Calu3 (cell line): ENCODE measurements at regions not wholly inside any gene's neighbourhood (a gene's known extent, or its start where the extent isn't known, plus 50 kb on each side); places are given as distances from the start of the nearest gene placed in this dataset.

Experiments
- BruUV-seq: library from RNA; stranded (reverse); fragments of 400-500 nt; replicated peaks from 2 replicates; lab custom pipeline; 2021; lab: Mats Ljungman, UMichigan
- CTCF ChIA-PET: fragments of 300-600 bp; sonication (Branson Sonifier 250); formaldehyde crosslinking; loops from one replicate; lab custom pipeline; 2022; ENCODE audit warnings: antibody characterized with exemption; lab: Charles Lee
- DNase-seq: peaks from one replicate; pipeline ENCODE4 v3.0.0; 2022
- H3K27ac Mint-ChIP-seq: one replicate; pipeline ENCODE4 v1.8.0; 2022; ENCODE audit warnings: mixed read lengths; ENCODE audit not compliant: unreplicated experiment
- H3K27me3 Mint-ChIP-seq: one replicate; pipeline ENCODE4 v1.8.0; 2022; ENCODE audit warnings: mixed read lengths; ENCODE audit not compliant: unreplicated experiment
- H3K36me3 Mint-ChIP-seq: one replicate; pipeline ENCODE4 v1.8.0; 2022; ENCODE audit warnings: mild to moderate bottlenecking, moderate library complexity, mixed read lengths; ENCODE audit not compliant: insufficient read depth, unreplicated experiment
- H3K4me1 Mint-ChIP-seq: one replicate; pipeline ENCODE4 v1.8.0; 2022; ENCODE audit warnings: mild to moderate bottlenecking, low read depth, mixed read lengths; ENCODE audit not compliant: unreplicated experiment
- H3K4me3 Mint-ChIP-seq: one replicate; pipeline ENCODE4 v1.8.0; 2022; ENCODE audit warnings: mild to moderate bottlenecking, low read depth, moderate library complexity, mixed read lengths; ENCODE audit not compliant: unreplicated experiment
- H3K9me3 Mint-ChIP-seq: one replicate; pipeline ENCODE4 v1.8.0; 2022; ENCODE audit warnings: low read depth, mixed read lengths; ENCODE audit not compliant: unreplicated experiment
- CTCF ChIP-seq: fragments of 200-600 bp; IDR thresholded peaks from one replicate; pipeline ENCODE4 v1.8.0; 2022; ENCODE audit warnings: antibody characterized with exemption; ENCODE audit not compliant: unreplicated experiment
- intact Hi-C: fragments of 100-400 bp; cut with micrococcal nuclease; formaldehyde crosslinking; loops from one replicate; pipeline ENCODE4 v1.10.0; 2022; ENCODE audit not compliant: unreplicated experiment

- Mint-ChIP-seq H3K9me3 (peaks cover 15% of the 10 kb centered on the region), H3K4me3 (no peak overlapping the region), H3K27ac (no peak overlapping the region), H3K36me3 (no peaks in the 10 kb centered on the region), H3K27me3 (no peaks in the 10 kb centered on the region), H3K4me1 (no peaks in the 10 kb centered on the region)
- DNase-seq: no peak
- no TSS peak for BruUV-seq
- intact Hi-C loops: no loop called here
- CTCF ChIA-PET: no interaction called here
- no peak for TF ChIP-seq CTCF
Observed at GRCh38 chr17:69779378-69780214, 295.4 kb upstream of the KCNJ16 start.

- Mint-ChIP-seq H3K4me3 (no peak overlapping the region), H3K9me3 (peaks cover 18% of the 10 kb centered on the region), H3K36me3 (no peaks in the 10 kb centered on the region), H3K4me1 (no peaks in the 10 kb centered on the region), H3K27ac (no peak overlapping the region), H3K27me3 (no peaks in the 10 kb centered on the region)
- no peak for DNase-seq
- intact Hi-C loops: no loop called here
- CTCF ChIA-PET: no interaction called here
- no peak for TF ChIP-seq CTCF
- no TSS peak for BruUV-seq
Observed at GRCh38 chr17:69783865-69784264, 291.2 kb upstream of the KCNJ16 start.

GRCh38 chr17:69788957-69789356 lies 286.1 kb upstream of the KCNJ16 start:
- intact Hi-C loops: no loop called here
- no TSS peak for BruUV-seq
- Mint-ChIP-seq H3K4me1 (no peaks in the 10 kb centered on the region), H3K4me3 (no peak overlapping the region), H3K27me3 (no peaks in the 10 kb centered on the region), H3K36me3 (no peaks in the 10 kb centered on the region), H3K9me3 (peaks cover 13% of the 10 kb centered on the region), H3K27ac (no peak overlapping the region)
- no peak for DNase-seq
- no peak for TF ChIP-seq CTCF
- CTCF ChIA-PET: no interaction called here

- Mint-ChIP-seq H3K36me3 (no peaks in the 10 kb centered on the region), H3K4me1 (no peaks in the 10 kb centered on the region), H3K27ac (no peak overlapping the region), H3K4me3 (no peak overlapping the region), H3K9me3 (peaks cover 29% of the 10 kb centered on the region), H3K27me3 (no peaks in the 10 kb centered on the region)
- no peak for DNase-seq
- BruUV-seq: no TSS peak
- intact Hi-C loops: no loop called here
- TF ChIP-seq CTCF: no peak
- CTCF ChIA-PET: interaction anchor here (0.6 kb wide), 1 partner anchor 37 kb away, joined by 4 read pairs; no protein-coding TSS in a partner anchor
Observed at GRCh38 chr17:69796078-69796477, 278.9 kb upstream of the KCNJ16 start.
